RWPE2 (cell line): ENCODE measurements at regions not wholly inside any gene's neighbourhood (a gene's known extent, or its start where the extent isn't known, plus 50 kb on each side); places are given as distances from the start of the nearest gene placed in this dataset.

Experiments
- ATAC-seq: fragments of 200-7000 bp; cut with Tn5 transposase; 3 replicates; pipeline ENCODE4 v1.9.1; 2021; ENCODE audit warnings: low read depth
- DNase-seq: peaks from one replicate; pipeline ENCODE4 v3.0.0-alpha.2; 2020; ENCODE audit warnings: low spot score
- H3K27ac ChIP-seq: fragments of 450-650 bp; 2 replicates; pipeline ENCODE4 v1.5.1; 2017; ENCODE audit warnings: mild to moderate bottlenecking; ENCODE audit not compliant: poor library complexity, severe bottlenecking
- H3K27me3 ChIP-seq: fragments of 250-450 bp; sonication (Bioruptor Pico); 2 replicates; pipeline ENCODE4 v1.5.1; 2021; ENCODE audit warnings: mild to moderate bottlenecking, moderate library complexity; ENCODE audit not compliant: insufficient read depth, poor library complexity, severe bottlenecking
- H3K36me3 ChIP-seq: fragments of 250-450 bp; sonication (Bioruptor Pico); 2 replicates; pipeline ENCODE4 v1.5.1; 2020; ENCODE audit warnings: low read depth, mild to moderate bottlenecking, moderate library complexity
- H3K4me1 ChIP-seq: fragments of 250-450 bp; sonication (Bioruptor Pico); 2 replicates; pipeline ENCODE4 v1.5.1; 2021; ENCODE audit warnings: mild to moderate bottlenecking, moderate library complexity; ENCODE audit not compliant: insufficient read depth, poor library complexity, severe bottlenecking
- H3K4me3 ChIP-seq: fragments of 250-450 bp; sonication (Bioruptor Pico); 2 replicates; pipeline ENCODE4 v1.5.1; 2021; ENCODE audit warnings: mild to moderate bottlenecking, moderate library complexity; ENCODE audit not compliant: severe bottlenecking
- H3K9me3 ChIP-seq: fragments of 250-450 bp; sonication (Bioruptor Pico); 2 replicates; pipeline ENCODE4 v1.5.1; 2021; ENCODE audit warnings: mild to moderate bottlenecking, moderate library complexity; ENCODE audit not compliant: severe bottlenecking
- CTCF ChIP-seq: fragments of 450-650 bp; IDR thresholded peaks from one replicate; pipeline ENCODE4 v1.5.1; 2017; ENCODE audit warnings: mild to moderate bottlenecking, moderate library complexity; ENCODE audit not compliant: poor library complexity, severe bottlenecking

GRCh38 chr2:492178-492577 is 185.0 kb downstream of the TMEM18 start:
- no peak for DNase-seq
- H3K9me3 ChIP-seq = no peaks in the 10 kb centered on the region
- ATAC-seq = no peak
- TF ChIP-seq CTCF = no peak
- no peaks in the 10 kb centered on the region for H3K4me1 ChIP-seq
- no peak overlapping the region for H3K4me3 ChIP-seq
- H3K27ac ChIP-seq = no peak overlapping the region
- H3K36me3 ChIP-seq = no peaks in the 10 kb centered on the region
- no peaks in the 10 kb centered on the region for H3K27me3 ChIP-seq

GRCh38 chr2:489838-490237 is 187.4 kb downstream of the TMEM18 start:
- no peaks in the 10 kb centered on the region for H3K36me3 ChIP-seq
- H3K9me3 ChIP-seq = no peaks in the 10 kb centered on the region
- DNase-seq (no peak), ATAC-seq (no peak)
- H3K4me1 ChIP-seq = no peaks in the 10 kb centered on the region
- H3K4me3 ChIP-seq = no peak overlapping the region
- H3K27me3 ChIP-seq = no peaks in the 10 kb centered on the region
- H3K27ac ChIP-seq = no peak overlapping the region
- no peak for TF ChIP-seq CTCF

GRCh38 chr2:489084-489483 is 188.1 kb downstream of the TMEM18 start:
- no peaks in the 10 kb centered on the region for H3K36me3 ChIP-seq
- no peak overlapping the region for H3K4me3 ChIP-seq
- H3K27ac ChIP-seq = no peak overlapping the region
- TF ChIP-seq CTCF = no peak
- no peaks in the 10 kb centered on the region for H3K9me3 ChIP-seq
- DNase-seq = no peak
- H3K27me3 ChIP-seq = no peaks in the 10 kb centered on the region
- no peak for ATAC-seq
- no peaks in the 10 kb centered on the region for H3K4me1 ChIP-seq

DNA sequence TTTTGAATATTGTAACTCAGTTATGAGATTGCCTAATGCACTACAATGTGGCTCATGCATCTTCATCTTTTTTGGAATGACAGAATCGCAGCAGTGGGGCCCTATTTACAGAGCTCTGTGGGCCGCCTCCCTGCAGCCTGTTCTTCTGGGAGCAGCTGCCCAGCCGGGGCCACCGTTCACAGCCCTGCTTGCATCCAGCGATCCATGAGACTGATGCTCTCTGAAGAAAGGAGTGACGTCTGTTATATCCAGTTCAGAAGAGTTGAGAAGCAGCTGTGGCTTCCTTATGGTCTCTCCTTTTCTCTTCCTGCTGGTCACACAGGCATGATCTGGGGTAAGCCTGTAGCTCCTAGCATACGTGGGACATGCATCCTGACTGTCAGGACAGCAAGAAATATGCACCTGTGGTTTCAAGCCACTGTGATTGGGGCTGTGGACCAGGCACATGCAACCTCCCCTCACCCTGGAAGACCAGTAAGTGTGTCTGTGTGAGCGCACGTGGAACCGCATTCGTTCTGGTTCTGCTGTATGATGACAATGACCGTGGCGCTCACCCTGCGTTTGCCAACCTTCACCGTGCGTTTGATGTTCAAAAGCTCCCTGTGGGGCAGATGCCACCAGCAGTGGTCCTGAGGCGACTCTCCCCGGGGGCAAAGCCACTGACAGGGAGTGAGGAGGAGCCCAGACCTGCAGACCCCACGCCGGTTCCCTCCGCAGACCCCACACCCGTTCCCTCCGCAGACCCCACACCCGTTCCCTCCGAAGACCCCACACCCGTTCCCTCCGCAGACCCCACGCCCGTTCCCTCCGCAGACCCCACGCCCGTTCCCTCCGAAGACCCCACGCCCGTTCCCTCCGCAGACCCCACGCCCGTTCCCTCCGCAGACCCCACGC is 189.8 kb downstream of the TMEM18 start:
- Histone ChIP-seq H3K27me3 (no peaks in the 10 kb centered on the region), H3K9me3 (no peaks in the 10 kb centered on the region), H3K4me1 (no peaks in the 10 kb centered on the region), H3K36me3 (no peaks in the 10 kb centered on the region), H3K27ac (no peak overlapping the region), H3K4me3 (no peak overlapping the region)
- TF ChIP-seq CTCF = no peak
- DNase-seq (no peak), ATAC-seq (no peak)

- TF ChIP-seq CTCF = no peak
Measured at GRCh38 chr2:486371-486770, 190.8 kb downstream of the TMEM18 start.

More at GRCh38 chr2:486371-486770, 190.8 kb downstream of the TMEM18 start:
- Histone ChIP-seq H3K4me1 (no peaks in the 10 kb centered on the region), H3K36me3 (no peaks in the 10 kb centered on the region), H3K27me3 (no peaks in the 10 kb centered on the region), H3K4me3 (no peak overlapping the region), H3K27ac (no peak overlapping the region), H3K9me3 (no peaks in the 10 kb centered on the region)
- ATAC-seq (no peak), DNase-seq (no peak)
